ENCODE measurements at regions not wholly inside any gene's neighbourhood (a gene's known extent, or its start where the extent isn't known, plus 50 kb on each side); places are given as distances from the start of the nearest gene placed in this dataset.

- no peaks in the 10 kb centered on the region for H3K4me1 ChIP-seq
- H3K27ac ChIP-seq = no peak overlapping the region
- H3K27me3 ChIP-seq (ENCODE audit: low read depth) = peaks cover 7% of the 10 kb centered on the region
- no peak overlapping the region for H3K4me3 ChIP-seq
- H3K9me3 ChIP-seq = peaks cover 6% of the 10 kb centered on the region
- TF ChIP-seq CTCF (IDR thresholded peaks at IDR 0.05) = no peak
- DNase-seq = no peak
- intact Hi-C loops (cut with DNase I) = no loop called here
- H3K36me3 ChIP-seq = no peaks in the 10 kb centered on the region
- ATAC-seq = no peak
These were observed 132.9 kb upstream of the FOXF1 start for GRCh38 chr16:86377251-86378022.

GRCh38 chr16:86378128-86378527, 132.2 kb upstream of the FOXF1 start:
- ATAC-seq (no peak), DNase-seq (no peak)
- Histone ChIP-seq H3K27me3 (ENCODE audit: low read depth) (peaks cover 5% of the 10 kb centered on the region), H3K9me3 (peaks cover 6% of the 10 kb centered on the region), H3K4me1 (no peaks in the 10 kb centered on the region), H3K27ac (no peak overlapping the region), H3K4me3 (no peak overlapping the region), H3K36me3 (no peaks in the 10 kb centered on the region)
- no peak for TF ChIP-seq CTCF (IDR thresholded peaks at IDR 0.05)
- intact Hi-C loops (cut with DNase I) = no loop called here

DNA sequence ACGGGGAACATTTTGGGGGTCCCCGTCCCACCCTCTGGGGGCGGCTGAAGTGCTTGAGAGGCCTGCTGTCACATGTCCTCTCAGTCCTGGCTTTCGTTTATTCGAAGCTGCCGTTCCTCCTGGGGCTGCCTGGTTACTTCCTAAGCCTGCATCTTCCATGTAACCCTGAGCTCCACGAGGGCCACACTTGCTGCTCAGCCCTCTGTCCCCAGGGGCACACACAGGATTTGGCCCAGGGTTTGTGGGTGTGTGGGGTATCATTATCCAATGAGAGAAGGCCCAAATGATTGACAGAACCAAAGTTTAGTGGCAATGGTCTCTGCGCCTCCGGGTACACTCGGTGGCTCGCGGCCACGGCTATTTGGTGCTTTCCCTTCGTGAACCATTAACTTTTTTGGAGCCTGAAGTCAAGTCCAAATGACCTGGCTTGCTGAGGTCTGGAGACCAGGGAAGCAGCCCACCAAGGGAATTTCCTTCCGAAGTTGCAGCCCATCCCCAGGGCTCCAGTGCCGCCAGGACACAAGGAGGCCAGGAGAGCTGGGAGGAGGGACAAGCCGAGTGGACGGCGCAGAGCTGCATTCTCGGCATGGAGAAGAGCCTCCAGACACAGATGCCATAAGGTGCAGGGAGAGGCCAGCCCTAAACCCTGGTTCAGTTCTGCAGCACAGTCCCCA, 131.4 kb upstream of the FOXF1 start:
- ATAC-seq (no peak), DNase-seq (no peak)
- Histone ChIP-seq H3K4me3 (no peak overlapping the region), H3K27ac (no peak overlapping the region), H3K9me3 (peaks cover 6% of the 10 kb centered on the region), H3K27me3 (ENCODE audit: low read depth) (peaks cover 3% of the 10 kb centered on the region), H3K4me1 (no peaks in the 10 kb centered on the region), H3K36me3 (no peaks in the 10 kb centered on the region)
- intact Hi-C loops (cut with DNase I) = no loop called here
- TF ChIP-seq CTCF (IDR thresholded peaks at IDR 0.05) = no peak

GRCh38 chr16:86379505-86379846, 130.9 kb upstream of the FOXF1 start:
- peaks cover 3% of the 10 kb centered on the region for H3K27me3 ChIP-seq (ENCODE audit: low read depth)
- intact Hi-C loops (cut with DNase I) = no loop called here
- DNase-seq = no peak
- H3K36me3 ChIP-seq = no peaks in the 10 kb centered on the region
- no peaks in the 10 kb centered on the region for H3K4me1 ChIP-seq
- peaks cover 4% of the 10 kb centered on the region for H3K9me3 ChIP-seq
- ATAC-seq = no peak
- H3K27ac ChIP-seq = no peak overlapping the region
- no peak overlapping the region for H3K4me3 ChIP-seq
- no peak for TF ChIP-seq CTCF (IDR thresholded peaks at IDR 0.05)

- TF ChIP-seq CTCF (IDR thresholded peaks at IDR 0.05) = no peak
- DNase-seq = no peak
These were observed 130.3 kb upstream of the FOXF1 start for GRCh38 chr16:86380030-86380429.

More at GRCh38 chr16:86380030-86380429, 130.3 kb upstream of the FOXF1 start:
- Histone ChIP-seq H3K27ac (no peak overlapping the region), H3K4me3 (no peak overlapping the region), H3K4me1 (no peaks in the 10 kb centered on the region), H3K9me3 (no peaks in the 10 kb centered on the region), H3K27me3 (ENCODE audit: low read depth) (peaks cover 3% of the 10 kb centered on the region), H3K36me3 (no peaks in the 10 kb centered on the region)
- intact Hi-C loops (cut with DNase I) = no loop called here
- no peak for ATAC-seq
